Fibroblast of skin of back (primary cell): ENCODE measurements at regions not wholly inside any gene's neighbourhood (a gene's known extent, or its start where the extent isn't known, plus 50 kb on each side); places are given as distances from the start of the nearest gene placed in this dataset.

ENCODE experiments used
- DNase-seq: peaks from one replicate; pipeline ENCODE4 v3.0.0-alpha.2; 2013

GRCh38 chr1:199657449-199657848 is 370.1 kb upstream of the NR5A2 start:
- DNase-seq: peak; percentile 5

- no peak for DNase-seq
Measured at GRCh38 chr1:199660071-199660470, 367.4 kb upstream of the NR5A2 start.

- DNase-seq: no peak
Measured at GRCh38 chr1:199665371-199665770, 362.1 kb upstream of the NR5A2 start.

GRCh38 chr1:199667089-199667488 is 360.4 kb upstream of the NR5A2 start:
- DNase-seq: no peak

GRCh38 chr1:199669916-199670315 is 357.6 kb upstream of the NR5A2 start:
- no peak for DNase-seq

GRCh38 chr1:199671684-199672083 is 355.8 kb upstream of the NR5A2 start:
- DNase-seq: no peak

GRCh38 chr1:199675937-199676336 is 351.6 kb upstream of the NR5A2 start:
- no peak for DNase-seq

GRCh38 chr1:199678771-199679170 is 348.7 kb upstream of the NR5A2 start:
- no peak for DNase-seq

- DNase-seq: no peak
Measured at GRCh38 chr1:199682081-199682480, 345.4 kb upstream of the NR5A2 start.

GRCh38 chr1:199684686-199685273 is 342.7 kb upstream of the NR5A2 start:
- DNase-seq: peak; percentile 74

GRCh38 chr1:199685369-199685768 is 342.1 kb upstream of the NR5A2 start:
- peak; percentile 80 for DNase-seq

- DNase-seq: peak; percentile 47
Measured at GRCh38 chr1:199687321-199687720, 340.2 kb upstream of the NR5A2 start.

GRCh38 chr1:199688133-199688676 is 339.3 kb upstream of the NR5A2 start:
- no peak for DNase-seq

- DNase-seq: no peak
Measured at GRCh38 chr1:199688774-199689173, 338.7 kb upstream of the NR5A2 start.

- no peak for DNase-seq
Measured at GRCh38 chr1:199690496-199690895, 337.0 kb upstream of the NR5A2 start.

- peak; percentile 86 for DNase-seq
Measured at GRCh38 chr1:199691540-199691939, 336.0 kb upstream of the NR5A2 start.

GRCh38 chr1:199693724-199694123 is 333.8 kb upstream of the NR5A2 start:
- DNase-seq: no peak

- no peak for DNase-seq
Measured at GRCh38 chr1:199696225-199696624, 331.3 kb upstream of the NR5A2 start.

- DNase-seq: no peak
Measured at GRCh38 chr1:199698222-199698621, 329.3 kb upstream of the NR5A2 start.

- DNase-seq: no peak
Measured at GRCh38 chr1:199700551-199700950, 327.0 kb upstream of the NR5A2 start.

GRCh38 chr1:199701726-199702125 is 325.8 kb upstream of the NR5A2 start:
- DNase-seq: no peak

GRCh38 chr1:199704231-199704630 is 323.3 kb upstream of the NR5A2 start:
- no peak for DNase-seq

- DNase-seq: no peak
Measured at GRCh38 chr1:199705825-199706224, 321.7 kb upstream of the NR5A2 start.

- no peak for DNase-seq
Measured at GRCh38 chr1:199706826-199707606, 320.5 kb upstream of the NR5A2 start.
